ENCODE measurements at regions not wholly inside any gene's neighbourhood (a gene's known extent, or its start where the extent isn't known, plus 50 kb on each side); places are given as distances from the start of the nearest gene placed in this dataset.

- no peak for TF ChIP-seq CTCF (IDR thresholded peaks at IDR 0.05)
- TF ChIP-seq POLR2AphosphoS5 (IDR thresholded peaks at IDR 0.05) = no peak
These were observed 259.5 kb upstream of the NPY start for GRCh38 chr7:24024276-24025068.

Measured in prostate gland (tissue), 2 donors.